ENCODE measurements at regions not wholly inside any gene's neighbourhood (a gene's known extent, or its start where the extent isn't known, plus 50 kb on each side); places are given as distances from the start of the nearest gene placed in this dataset.

GRCh38 chr2:140061240-140061639 is 1281.0 kb upstream of the NXPH2 start:
- no peak for DNase-seq

- DNase-seq, result no peak
Measured at GRCh38 chr2:140057928-140058327, 1277.7 kb upstream of the NXPH2 start.

GRCh38 chr2:140041811-140042210 is 1261.6 kb upstream of the NXPH2 start:
- DNase-seq, result no peak

GRCh38 chr2:140041239-140041638 is 1261.0 kb upstream of the NXPH2 start:
- no peak for DNase-seq

GRCh38 chr2:140033638-140034037 is 1253.4 kb upstream of the NXPH2 start:
- DNase-seq, result no peak

GRCh38 chr2:140027966-140028365 is 1247.8 kb upstream of the NXPH2 start:
- DNase-seq, result no peak

DNA sequence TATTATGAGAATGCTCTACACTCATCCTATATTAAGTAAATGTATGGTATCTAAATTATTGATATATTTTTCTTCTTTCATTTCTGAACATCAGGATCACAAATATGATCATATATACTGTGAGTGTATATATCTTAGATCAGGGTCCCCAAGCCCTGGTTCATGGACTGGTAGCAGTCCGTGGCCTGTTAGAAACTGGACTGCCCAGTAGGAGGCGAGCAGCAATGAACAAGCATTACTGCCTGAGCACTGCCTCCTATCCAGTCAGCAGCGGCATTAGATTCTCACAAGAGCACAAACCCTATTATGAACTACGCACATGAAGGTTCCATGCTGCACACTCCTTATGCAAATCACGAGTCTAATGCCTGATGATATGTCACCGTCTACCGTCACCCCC is 1247.1 kb upstream of the NXPH2 start:
- DNase-seq, result no peak

GRCh38 chr2:140023291-140023690 is 1243.1 kb upstream of the NXPH2 start:
- DNase-seq, result no peak

DNA sequence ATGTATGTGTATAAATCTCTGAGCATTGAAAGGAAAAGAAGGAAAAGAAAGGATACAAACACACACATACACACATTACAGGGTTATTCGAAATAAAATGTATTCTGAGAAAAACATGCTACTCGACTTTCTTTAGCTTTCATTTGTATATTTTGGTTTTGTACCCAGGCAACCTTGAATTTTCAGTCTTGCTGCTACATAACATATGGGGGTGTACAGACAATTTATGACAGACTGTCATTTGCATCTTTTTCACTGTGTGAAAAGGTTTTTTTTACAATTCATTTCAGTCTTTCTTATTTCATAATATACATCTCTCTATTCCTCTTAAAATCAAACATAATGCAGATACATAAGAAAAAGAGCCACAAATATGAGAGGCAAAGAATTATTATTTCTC is 1238.4 kb upstream of the NXPH2 start:
- DNase-seq, result no peak

DNA sequence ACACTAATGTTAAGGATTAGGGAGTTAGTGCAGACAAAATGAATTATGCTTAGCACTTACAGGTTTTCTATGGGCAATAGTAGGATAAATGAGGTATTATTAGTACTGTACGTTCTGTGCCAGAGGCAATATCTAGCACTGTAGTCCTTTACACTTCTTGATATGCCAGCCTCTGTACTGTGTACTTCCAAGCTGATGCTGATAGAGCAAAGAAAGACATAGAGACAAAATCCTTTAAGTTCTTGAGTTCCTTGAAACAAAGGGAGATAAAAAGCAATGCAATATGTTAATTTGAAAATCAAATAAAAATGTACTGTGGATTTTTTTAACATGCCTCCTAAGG is 1234.0 kb upstream of the NXPH2 start:
- DNase-seq, result no peak

- no peak for DNase-seq
Measured at GRCh38 chr2:140013545-140014203, 1233.5 kb upstream of the NXPH2 start.

GRCh38 chr2:140011287-140011686 is 1231.1 kb upstream of the NXPH2 start:
- DNase-seq, result no peak

- DNase-seq, result no peak
Measured at GRCh38 chr2:140002110-140002509, 1221.9 kb upstream of the NXPH2 start.

- no peak for DNase-seq
Measured at GRCh38 chr2:139992711-139993345, 1212.6 kb upstream of the NXPH2 start.

DNA sequence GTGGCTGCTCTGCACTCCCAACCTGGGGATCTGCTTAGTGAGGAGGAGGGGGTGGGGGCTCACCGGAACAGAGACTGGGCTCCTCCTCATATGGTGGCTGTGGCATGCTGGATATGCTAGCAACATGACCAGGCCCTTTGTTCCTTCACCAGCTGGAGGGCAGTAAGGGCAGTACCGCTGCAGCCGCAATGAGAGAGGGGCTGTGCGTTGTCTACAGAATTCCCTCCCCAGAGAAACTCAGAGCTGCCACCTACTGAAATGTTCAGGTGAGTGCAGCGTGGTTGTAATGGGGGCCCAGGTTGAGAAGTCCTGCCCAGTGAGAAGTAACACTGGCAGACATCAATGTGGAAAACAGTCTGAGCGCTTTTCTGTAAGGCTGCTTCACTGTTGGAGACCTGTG is 1211.9 kb upstream of the NXPH2 start:
- no peak for DNase-seq

- no peak for DNase-seq
Measured at GRCh38 chr2:139990646-139991335, 1210.6 kb upstream of the NXPH2 start.

DNA sequence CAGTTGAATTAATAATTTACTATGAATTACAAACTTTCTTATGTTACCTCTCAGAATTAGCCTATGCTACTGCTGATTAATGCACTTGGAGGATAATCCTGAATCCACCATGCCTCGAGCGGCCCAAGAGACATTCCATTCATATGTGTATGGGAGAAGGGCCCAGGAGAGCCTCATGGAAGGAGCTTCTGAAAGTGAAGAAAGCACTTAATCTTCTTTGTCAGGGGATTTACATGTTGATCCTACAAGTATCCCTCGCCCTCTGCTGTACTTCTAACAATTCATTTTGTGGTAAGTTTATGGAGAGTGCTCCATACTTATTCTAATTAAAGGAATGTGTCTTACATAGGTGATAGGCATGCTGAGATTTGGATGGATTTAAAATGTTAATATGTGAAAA is 1189.1 kb upstream of the NXPH2 start:
- DNase-seq, result no peak

- no peak for DNase-seq
Measured at GRCh38 chr2:139968588-139968987, 1188.4 kb upstream of the NXPH2 start.

- no peak for DNase-seq
Measured at GRCh38 chr2:139967665-139968064, 1187.5 kb upstream of the NXPH2 start.

DNA sequence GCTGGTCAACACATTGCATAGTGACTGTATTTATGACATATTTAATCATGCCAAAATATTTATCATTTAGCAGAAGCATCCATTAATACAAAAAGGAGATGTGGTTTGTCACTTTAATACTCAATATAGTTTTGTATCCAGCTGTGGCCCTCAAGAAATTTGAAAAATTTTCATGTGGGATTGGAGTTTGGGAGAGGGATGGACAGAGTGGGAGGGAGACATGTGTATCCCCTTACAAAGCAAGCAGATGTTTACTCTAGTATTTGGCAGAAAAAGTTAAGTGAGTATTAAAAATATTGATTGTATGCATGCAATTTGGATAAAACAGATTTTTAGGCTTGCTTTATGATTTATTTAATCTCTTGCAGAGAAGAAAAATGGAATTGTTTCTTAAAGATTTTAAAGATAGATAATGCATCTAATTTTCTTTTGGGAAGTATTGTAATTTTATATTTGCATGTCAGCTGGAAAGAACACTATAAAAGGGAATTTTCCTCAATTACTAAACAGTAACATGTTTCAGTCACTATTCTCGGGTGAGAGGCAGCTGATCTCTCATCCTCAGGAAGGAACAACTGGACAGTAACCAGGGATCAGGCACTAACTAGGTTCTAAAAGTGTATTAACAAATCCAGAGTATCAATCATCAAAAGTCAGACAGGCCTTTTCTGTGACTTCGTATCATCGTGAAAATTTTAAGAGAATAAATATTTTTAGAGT is 1184.7 kb upstream of the NXPH2 start:
- DNase-seq, result no peak

DNA sequence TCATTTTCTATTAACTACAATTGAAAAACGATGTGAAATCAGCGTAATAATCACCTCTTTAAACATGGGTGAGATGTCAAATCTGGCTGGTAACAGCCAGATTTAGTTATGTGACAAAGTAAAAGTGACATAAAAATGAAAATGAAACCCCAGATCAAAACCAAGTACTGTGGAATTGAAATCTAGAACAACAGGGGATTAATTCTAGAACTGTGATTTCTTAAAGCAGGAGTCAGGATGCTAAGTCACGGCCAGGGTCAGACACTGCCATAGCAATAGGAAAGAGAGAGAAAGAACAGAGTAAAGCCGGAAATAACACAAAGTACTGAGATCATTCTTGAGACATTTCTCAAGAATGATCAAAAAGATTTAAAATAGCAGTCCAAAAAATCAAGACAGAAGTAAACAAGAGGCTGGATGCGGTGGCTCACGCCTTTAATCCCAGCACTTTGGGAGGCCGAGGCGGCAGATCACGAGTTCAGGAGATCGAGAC is 1183.7 kb upstream of the NXPH2 start:
- DNase-seq, result no peak

- DNase-seq, result no peak
Measured at GRCh38 chr2:139949242-139949972, 1169.2 kb upstream of the NXPH2 start.

GRCh38 chr2:139946690-139947089 is 1166.5 kb upstream of the NXPH2 start:
- no peak for DNase-seq
